C4-2B (cell line): ENCODE measurements at regions not wholly inside any gene's neighbourhood (a gene's known extent, or its start where the extent isn't known, plus 50 kb on each side); places are given as distances from the start of the nearest gene placed in this dataset.

Source experiments
- CTCF ChIP-seq: fragments of 450-650 bp; conservative IDR thresholded peaks from 2 replicates; pipeline ENCODE4 v1.5.1; 2017; ENCODE audit warnings: mild to moderate bottlenecking
- ZFX ChIP-seq: fragments of 450-650 bp; IDR thresholded peaks from 2 replicates; pipeline ENCODE4 v1.6.1; 2017

DNA sequence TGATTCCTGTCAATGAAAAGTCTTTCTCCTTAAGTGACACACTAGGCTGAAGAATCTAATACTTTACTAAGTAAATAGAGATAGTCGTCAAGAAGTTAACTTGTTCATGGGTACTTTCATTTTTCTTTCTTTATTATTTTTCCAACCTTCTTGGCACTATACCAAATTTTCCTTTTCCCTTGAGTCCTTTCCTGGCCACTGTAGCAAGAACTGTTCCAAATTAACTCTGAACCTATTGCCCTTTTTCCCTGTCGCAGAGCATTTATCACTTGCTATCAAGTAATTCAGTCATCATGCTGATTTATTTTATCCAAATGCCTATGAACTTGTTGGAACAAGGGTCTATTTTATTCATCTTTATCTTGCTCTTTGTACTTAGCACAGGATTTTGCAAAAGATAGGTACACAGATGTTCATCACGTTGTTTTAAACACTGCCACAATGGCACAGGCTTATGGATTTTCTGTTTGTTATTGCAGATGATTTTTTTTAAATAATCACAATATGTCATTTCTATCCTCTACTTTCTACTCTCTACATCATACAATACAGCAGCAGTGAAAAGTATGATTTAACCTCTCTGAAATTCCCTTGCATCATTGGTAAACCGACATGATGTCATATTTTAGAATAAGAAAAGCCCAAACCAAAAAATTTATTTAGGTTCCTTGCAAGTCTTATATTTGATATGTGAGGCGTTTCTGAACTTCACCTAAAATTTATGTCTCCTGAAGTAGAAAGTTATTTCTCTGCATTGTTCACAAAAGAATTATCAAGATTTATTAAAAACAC lies 2352.3 kb downstream of the PCDH7 start:
- TF ChIP-seq CTCF = no peak
- TF ChIP-seq ZFX = no peak
